ENCODE measurements at regions not wholly inside any gene's neighbourhood (a gene's known extent, or its start where the extent isn't known, plus 50 kb on each side); places are given as distances from the start of the nearest gene placed in this dataset.

DNA sequence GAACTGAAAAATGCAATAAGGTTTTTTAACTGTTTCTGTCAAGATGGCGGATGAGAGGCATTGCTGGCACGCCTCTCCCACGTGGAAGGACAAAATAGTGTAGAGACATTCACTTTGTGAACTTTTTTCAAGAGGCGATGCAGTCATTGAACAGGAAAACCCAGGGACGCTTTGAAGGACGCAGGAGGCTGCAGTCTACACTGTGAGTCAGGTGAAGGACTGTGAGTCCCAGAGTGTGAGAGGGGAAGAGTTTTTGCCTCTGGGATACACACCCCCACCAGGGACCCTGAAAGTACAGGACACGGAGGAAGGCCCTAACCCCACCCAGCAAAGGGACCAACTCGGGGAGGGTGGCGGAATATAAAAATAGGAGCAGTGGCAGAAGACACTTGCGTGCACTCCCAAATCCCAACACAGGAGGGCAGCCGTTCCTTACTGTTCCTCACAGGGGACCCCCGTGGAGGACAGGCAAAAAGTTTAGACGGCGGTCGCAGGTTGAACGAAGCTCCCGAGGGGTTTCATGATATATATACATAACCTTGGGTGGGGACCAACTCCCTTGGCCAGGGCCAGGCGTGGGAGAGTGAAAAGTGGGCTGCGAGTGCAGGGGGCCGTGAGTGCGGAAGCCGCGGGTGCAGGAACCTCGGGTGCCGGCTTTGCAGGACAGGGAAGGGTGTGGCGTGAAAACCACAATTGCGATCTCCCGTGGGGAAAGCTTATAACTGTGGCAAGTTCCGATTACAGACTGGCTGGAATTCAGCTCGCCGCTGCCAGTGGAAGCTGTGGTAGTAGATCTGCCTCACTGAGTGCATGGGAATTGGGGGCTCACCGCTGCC, 82.0 kb upstream of the ALOX12 start:
- no peak for TF ChIP-seq TAF1 (IDR thresholded peaks at IDR 0.05; ENCODE audit: borderline replicate concordance, low read depth, low read length)
- TF ChIP-seq POLR2A (IDR thresholded peaks at IDR 0.05; ENCODE audit: low read depth, low read length) = no peak
- TF ChIP-seq POLR2AphosphoS5 (IDR thresholded peaks at IDR 0.05; ENCODE audit: low read depth, low read length) = no peak

All from GM12892 (cell line).